Activated T-cell treated with anti-CD3 and anti-CD28 coated beads, Interleukin-2, amount 50 U/mL, for 4 hours (primary cell): ENCODE measurements at regions not wholly inside any gene's neighbourhood (a gene's known extent, or its start where the extent isn't known, plus 50 kb on each side); places are given as distances from the start of the nearest gene placed in this dataset.

ENCODE experiments used
- ATAC-seq, 2 donors: fragments of 200-7000 bp; cut with Tn5 transposase; one replicate each; pipeline ENCODE4 v1.10.0; 2021
- DNase-seq: peaks from one replicate; pipeline ENCODE4 v3.0.0-alpha.2; 2020
- H3K27me3 Mint-ChIP-seq: one replicate; pipeline ENCODE4 v1.8.0; 2021; ENCODE audit warnings: low read depth, mixed read lengths
- H3K36me3 Mint-ChIP-seq: one replicate; pipeline ENCODE4 v1.8.0; 2022; ENCODE audit warnings: mixed read lengths; ENCODE audit not compliant: insufficient read depth
- H3K4me1 Mint-ChIP-seq: one replicate; pipeline ENCODE4 v1.8.0; 2021; ENCODE audit warnings: low read depth, mixed read lengths
- H3K4me3 Mint-ChIP-seq: one replicate; pipeline ENCODE4 v1.8.0; 2021; ENCODE audit warnings: mild to moderate bottlenecking, moderate library complexity, mixed read lengths
- H3K9me3 Mint-ChIP-seq: one replicate; pipeline ENCODE4 v1.8.0; 2021; ENCODE audit warnings: mixed read lengths

DNA sequence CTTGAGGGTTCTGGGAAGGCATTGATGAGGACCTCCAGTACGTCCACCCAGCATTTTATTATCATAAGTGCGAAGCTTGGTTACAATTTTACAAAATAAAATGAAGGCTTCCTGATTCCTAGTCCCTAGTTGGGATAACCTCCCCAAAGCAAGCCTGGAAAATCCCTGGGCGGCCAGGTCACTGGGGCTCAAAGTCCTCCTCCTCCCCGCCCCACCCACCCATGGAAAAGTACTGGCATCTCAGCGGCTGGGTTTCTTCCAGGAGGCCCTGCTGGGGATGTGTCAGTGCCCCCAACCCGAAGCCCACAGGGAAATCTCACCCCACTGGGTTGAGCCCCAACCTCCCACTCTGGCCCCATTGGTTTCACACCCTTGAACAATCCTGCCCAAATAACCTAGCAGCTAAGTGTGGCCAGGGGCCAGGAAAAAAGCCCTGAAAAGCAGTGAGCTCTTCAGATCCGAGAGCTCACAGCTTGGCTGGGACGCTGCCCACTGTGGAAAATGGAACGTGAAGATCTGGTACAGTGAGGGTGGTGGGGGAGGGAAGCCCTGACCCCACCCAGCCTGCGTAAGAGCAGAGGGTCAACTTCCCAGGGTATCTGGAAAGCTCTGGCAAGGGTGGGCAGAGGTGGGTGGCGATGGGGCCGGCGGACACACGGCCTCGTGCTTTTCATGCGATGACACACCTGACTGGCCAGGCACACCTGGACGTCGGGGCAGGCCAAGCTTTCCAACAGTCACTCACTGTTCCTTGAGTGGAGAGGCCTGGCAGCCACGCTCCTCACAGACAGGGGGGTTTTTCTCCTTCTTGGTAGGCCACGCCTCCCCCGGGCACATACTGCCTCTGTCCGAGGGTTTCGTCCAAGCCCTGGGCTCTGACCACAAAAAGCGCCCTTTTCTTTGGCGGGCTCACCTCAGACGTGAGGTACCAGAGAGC lies 324.5 kb downstream of the SOX9 start:
- H3K27me3 Mint-ChIP-seq: no peaks in the 10 kb centered on the region
- ATAC-seq: no peak
- H3K9me3 Mint-ChIP-seq: no peaks in the 10 kb centered on the region
- DNase-seq: no peak
- no peaks in the 10 kb centered on the region for H3K4me1 Mint-ChIP-seq
- no peak overlapping the region for H3K4me3 Mint-ChIP-seq
- no peaks in the 10 kb centered on the region for H3K36me3 Mint-ChIP-seq

DNA sequence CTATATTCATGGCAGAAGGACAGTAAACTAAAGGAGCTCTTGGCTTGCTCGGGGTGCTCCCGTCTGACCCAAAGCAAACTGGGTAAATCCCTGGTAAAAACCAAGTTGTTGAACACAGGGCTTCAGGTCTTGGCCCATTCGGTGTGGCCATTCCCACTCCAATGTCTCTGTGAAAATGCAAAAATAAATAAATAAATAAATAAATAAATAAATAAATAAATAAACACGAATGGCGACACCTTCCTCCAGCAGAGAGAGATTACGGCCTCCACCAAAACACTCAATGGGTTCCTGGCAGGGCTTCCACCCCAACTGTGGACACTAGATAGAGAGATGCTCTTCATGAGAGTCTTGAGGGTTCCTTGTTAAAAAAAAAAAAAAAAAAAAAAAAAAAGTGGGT lies 325.3 kb downstream of the SOX9 start:
- Mint-ChIP-seq H3K9me3 (no peaks in the 10 kb centered on the region), H3K4me3 (no peak overlapping the region), H3K4me1 (no peaks in the 10 kb centered on the region), H3K36me3 (no peaks in the 10 kb centered on the region), H3K27me3 (no peaks in the 10 kb centered on the region)
- DNase-seq: no peak
- ATAC-seq: no peak

DNA sequence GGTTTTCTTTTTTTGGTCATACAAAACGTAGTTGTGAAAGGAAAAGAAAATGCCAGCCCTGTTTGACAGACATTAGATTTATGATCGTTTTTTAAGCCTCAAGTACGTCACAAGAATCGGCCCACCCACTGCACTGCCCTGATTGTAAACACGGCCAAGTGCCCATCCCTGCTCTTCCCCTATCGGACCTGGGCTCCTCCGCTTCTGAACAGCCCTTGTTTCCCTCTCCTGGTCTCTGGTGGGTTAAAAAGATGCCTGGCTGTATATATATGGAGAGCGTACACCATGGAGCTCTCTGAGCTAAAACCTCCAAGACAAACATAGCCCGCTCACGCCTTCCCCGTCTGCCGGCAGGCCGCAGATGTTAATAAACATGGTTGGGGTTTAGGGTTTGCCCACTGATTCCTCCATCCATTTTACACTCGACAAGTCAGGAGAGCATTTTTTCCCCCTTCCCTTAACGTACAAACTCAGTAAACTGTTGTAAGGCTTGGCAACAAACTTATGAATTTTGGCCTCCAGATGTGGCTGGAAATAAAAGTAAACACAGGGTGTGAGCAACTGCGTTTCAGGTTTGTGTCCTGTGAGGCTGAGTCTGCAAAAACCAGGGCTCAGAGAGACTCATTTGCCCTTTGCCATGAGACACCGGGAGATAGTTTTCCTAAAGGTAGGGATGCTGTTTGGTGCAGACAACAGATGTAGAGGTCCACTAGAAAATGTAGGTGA lies 325.9 kb downstream of the SOX9 start:
- no peaks in the 10 kb centered on the region for H3K27me3 Mint-ChIP-seq
- ATAC-seq (no peak), DNase-seq (no peak)
- H3K36me3 Mint-ChIP-seq: no peaks in the 10 kb centered on the region
- no peaks in the 10 kb centered on the region for H3K4me1 Mint-ChIP-seq
- H3K4me3 Mint-ChIP-seq: no peak overlapping the region
- no peaks in the 10 kb centered on the region for H3K9me3 Mint-ChIP-seq

DNA sequence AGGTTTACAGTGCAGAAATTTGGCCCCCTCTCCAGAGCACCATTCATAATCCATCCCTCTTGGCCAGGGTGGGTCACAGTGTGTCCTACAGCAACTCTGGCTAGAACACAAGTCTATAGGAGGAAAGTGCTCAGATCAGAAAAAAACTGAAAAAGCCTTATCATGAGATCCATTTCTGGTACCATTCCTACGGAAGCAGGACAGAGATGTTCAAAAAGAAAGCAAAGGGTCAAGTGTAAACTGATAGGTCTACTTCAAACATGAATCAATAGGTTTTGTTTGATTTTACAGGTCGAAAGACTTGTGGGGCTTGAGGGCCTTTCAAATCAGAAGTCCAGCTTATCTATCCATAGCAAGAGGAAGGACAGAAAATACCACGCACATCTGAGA lies 326.4 kb downstream of the SOX9 start:
- no peak for ATAC-seq
- no peak for DNase-seq
- Mint-ChIP-seq H3K9me3 (no peaks in the 10 kb centered on the region), H3K4me3 (no peak overlapping the region), H3K27me3 (no peaks in the 10 kb centered on the region), H3K36me3 (no peaks in the 10 kb centered on the region), H3K4me1 (no peaks in the 10 kb centered on the region)

DNA sequence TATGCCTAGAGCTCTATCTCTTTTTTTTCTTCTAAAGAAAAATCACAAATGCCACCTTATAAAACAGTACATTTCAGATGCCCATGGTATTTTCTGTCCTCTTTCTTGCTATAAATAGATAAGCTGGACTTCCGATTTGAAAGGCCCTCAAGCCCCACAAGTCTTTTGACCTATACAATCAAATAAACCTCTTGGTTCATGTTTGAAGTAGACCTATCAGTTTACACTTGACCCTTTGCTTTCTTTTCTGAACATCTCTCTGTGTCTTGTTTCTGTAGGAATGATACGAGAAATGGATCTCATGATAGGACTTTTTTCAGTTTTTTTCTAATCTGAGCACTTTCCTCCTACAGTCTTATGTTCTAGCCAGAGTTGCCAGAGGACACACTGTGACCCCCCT lies 327.2 kb downstream of the SOX9 start:
- Mint-ChIP-seq H3K27me3 (no peaks in the 10 kb centered on the region), H3K9me3 (no peaks in the 10 kb centered on the region), H3K4me3 (no peak overlapping the region), H3K36me3 (no peaks in the 10 kb centered on the region), H3K4me1 (no peaks in the 10 kb centered on the region)
- DNase-seq (no peak), ATAC-seq (no peak)

DNA sequence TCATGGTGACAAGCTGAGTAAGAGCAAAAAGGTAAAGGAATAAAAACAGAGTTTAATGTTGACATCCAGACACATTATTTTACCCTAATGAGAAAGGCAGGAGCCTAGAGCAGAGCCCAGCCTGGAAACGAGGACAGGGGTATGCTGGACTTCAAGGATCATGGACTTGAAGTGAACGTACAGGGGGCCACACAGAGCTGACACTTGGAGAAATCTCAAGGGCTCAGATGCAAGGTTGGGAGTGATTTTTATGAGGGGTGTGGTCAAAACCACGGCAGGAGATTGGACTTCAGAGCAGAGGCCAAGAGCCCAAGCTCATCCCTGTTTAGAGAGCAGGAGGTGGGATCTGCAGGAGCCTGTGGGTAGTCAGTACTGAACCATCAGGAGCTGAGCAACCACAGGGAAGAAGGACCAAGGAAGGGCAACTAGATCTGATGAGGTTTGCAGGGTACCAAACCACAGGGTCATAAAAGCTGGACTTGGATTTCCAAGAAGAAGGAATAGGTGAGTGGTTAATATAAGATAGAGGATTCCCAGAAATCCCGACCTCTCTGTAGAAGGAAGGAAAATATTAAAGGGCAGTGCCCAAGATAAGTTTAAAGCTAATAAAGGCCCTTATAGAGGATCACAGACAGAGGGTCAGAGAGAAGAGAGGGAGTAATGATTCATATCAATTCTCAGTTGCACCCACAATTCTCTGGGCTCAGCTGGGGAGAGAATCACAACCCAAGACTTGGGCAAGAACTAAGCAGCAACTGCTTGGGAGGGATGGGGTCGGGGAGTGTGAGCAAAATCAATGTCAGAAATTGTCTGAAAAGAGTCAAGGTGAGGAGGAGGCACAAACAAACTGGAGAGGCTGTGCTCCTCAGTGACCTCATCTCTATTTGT lies 331.7 kb downstream of the SOX9 start:
- ATAC-seq (no peak), DNase-seq (no peak)
- Mint-ChIP-seq H3K4me1 (no peaks in the 10 kb centered on the region), H3K4me3 (no peak overlapping the region), H3K9me3 (no peaks in the 10 kb centered on the region), H3K36me3 (no peaks in the 10 kb centered on the region), H3K27me3 (no peaks in the 10 kb centered on the region)

DNA sequence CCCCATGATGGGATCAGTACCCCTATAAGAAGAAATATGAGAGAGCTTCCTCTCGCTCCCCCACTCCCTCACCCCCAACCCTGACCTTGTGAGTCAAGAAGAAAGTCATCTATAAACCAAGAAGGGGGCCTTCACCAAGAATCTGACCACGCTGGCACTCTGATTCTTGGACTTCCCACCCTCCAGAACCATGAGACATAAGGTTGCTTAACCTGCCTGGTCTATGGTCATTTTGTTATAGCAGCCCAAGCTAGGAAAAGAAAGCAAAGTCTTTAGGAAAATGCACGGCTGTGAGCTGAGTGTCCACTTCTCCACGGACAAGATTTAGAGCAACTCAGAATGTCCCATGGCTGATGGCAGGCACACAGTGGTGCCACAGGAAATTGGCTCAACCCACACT lies 333.5 kb downstream of the SOX9 start:
- Mint-ChIP-seq H3K4me3 (no peak overlapping the region), H3K4me1 (no peaks in the 10 kb centered on the region), H3K27me3 (no peaks in the 10 kb centered on the region), H3K36me3 (no peaks in the 10 kb centered on the region), H3K9me3 (no peaks in the 10 kb centered on the region)
- ATAC-seq: no peak
- no peak for DNase-seq

DNA sequence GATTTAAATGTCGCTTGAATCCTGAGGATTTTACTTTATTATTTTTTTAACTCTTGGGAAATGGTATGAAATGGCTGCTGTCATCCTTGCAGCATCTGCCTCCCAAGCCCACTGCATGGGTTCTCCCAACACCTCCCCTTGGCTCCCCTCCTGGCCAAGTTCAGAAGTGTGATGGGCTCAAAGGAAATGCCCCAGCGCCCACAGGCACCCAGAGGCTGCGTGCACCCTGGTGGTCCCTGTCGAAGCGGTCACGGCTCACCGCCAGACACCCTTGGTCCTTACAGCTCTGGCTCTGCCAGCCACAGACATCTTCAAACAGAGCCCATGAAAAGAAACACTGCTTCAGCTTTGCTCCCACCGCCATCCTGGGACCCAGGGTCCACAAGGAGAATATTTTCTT lies 334.7 kb downstream of the SOX9 start:
- Mint-ChIP-seq H3K36me3 (no peaks in the 10 kb centered on the region), H3K27me3 (no peaks in the 10 kb centered on the region), H3K4me1 (no peaks in the 10 kb centered on the region), H3K9me3 (no peaks in the 10 kb centered on the region), H3K4me3 (no peak overlapping the region)
- no peak for ATAC-seq
- DNase-seq: no peak

DNA sequence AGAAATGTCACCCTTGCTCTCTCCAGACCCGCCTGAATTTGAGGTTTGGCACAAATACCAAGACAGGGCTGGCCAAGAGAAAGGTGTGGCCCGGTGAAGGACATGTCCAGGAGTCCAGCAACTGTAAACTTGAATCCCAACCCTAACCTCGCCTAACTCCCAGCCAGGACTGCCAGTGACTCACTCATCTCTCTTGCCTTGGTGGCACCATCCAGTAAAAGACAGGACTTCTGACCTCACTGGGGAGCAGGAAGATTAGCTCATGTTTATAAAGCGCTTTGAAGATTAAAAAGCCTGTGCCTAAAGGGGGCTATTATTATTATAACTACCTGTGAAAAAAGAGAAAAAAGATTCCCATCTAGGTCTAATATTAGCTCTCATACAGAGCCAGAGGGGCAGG lies 335.3 kb downstream of the SOX9 start:
- Mint-ChIP-seq H3K27me3 (no peaks in the 10 kb centered on the region), H3K36me3 (no peaks in the 10 kb centered on the region)
- ATAC-seq: no peak

DNA sequence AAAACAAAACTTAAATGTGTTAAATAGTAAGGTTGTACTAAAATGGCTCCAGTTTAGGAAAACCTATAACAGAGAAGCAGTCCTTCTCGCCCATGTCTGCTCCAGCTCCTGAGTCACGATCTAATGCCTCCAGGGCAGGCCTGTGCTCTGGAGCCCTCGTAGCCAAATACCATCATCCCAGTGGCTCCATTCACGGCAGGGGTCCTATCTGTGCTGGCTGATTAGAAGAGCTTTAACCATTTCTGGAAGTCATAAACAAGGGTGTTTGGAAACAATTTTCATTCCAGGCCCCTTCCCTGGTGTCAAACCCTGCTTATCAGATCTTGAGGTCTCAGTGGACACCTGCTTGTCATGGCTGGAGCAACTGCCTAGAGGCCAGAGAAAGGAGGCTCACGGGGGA lies 336.9 kb downstream of the SOX9 start:
- ATAC-seq: no peak
- no peaks in the 10 kb centered on the region for H3K4me1 Mint-ChIP-seq
- no peaks in the 10 kb centered on the region for H3K27me3 Mint-ChIP-seq
- no peaks in the 10 kb centered on the region for H3K9me3 Mint-ChIP-seq
- no peak for DNase-seq
- H3K36me3 Mint-ChIP-seq: no peaks in the 10 kb centered on the region
- no peak overlapping the region for H3K4me3 Mint-ChIP-seq

More for the DNA sequence above, 335.3 kb downstream of the SOX9 start:
- Mint-ChIP-seq H3K4me3 (no peak overlapping the region), H3K4me1 (no peaks in the 10 kb centered on the region), H3K9me3 (no peaks in the 10 kb centered on the region)
- no peak for DNase-seq

DNA sequence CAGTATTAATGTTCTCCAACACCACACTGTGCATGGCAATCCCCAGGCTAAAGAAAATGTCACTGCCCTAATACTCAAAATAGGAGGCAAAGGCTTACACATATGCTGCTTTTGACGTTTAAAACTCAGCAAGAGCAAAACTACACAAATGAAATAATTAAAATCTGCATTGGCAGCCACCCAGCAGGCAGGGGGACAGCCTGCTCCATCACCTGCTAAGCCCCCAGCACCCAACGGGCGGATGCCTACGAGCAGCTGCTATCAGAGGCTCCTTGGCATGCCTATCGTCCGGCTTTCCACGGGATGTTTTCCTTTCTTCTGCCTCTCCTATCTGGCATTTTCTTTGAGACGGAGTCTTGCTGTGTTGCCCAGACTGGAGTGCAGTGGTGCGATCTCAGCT lies 337.5 kb downstream of the SOX9 start:
- Mint-ChIP-seq H3K27me3 (no peaks in the 10 kb centered on the region), H3K9me3 (no peaks in the 10 kb centered on the region), H3K4me3 (no peak overlapping the region), H3K36me3 (no peaks in the 10 kb centered on the region), H3K4me1 (no peaks in the 10 kb centered on the region)
- DNase-seq: no peak
- ATAC-seq: no peak

DNA sequence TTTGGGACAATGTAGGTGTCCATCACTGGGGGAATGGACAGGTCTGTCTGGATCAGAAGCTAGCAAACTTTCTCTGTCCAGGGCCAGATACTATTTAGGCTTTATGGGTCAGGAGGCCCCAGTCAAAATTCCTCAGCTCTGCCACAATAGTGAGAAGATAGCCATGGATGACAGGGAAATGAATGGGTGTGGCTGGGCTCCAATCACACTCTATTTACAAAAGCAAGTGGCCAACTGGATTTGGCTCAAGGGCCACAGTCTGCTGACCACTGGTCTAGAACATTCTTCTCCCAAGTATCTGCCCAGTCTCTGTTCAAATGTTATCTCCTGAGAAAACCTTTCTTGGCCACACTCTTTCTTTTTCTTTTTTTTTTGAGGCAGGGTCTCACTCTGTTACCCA lies 339.9 kb downstream of the SOX9 start:
- Mint-ChIP-seq H3K9me3 (no peaks in the 10 kb centered on the region), H3K4me1 (no peaks in the 10 kb centered on the region), H3K4me3 (no peak overlapping the region), H3K27me3 (no peaks in the 10 kb centered on the region), H3K36me3 (no peaks in the 10 kb centered on the region)
- ATAC-seq: no peak
- no peak for DNase-seq

DNA sequence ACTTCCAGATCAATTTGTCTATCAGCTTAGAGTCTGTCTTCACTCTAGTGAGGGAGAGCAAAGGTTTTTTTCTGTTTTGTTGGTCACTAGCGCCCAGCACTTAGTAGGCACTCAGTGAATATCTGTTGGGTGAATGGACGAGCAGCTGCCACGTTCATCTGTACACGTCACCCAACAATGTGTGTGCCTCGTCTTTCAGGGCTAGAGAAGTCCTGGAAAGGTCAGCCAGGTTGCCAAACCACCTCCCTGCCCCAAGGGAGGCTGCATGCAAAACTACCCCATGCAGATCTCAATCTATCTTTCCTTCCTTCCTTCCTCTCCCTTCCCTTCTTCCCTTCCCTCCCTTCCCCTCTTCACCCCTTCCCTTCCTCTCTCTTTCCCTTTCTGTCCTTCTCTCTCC lies 340.9 kb downstream of the SOX9 start:
- DNase-seq (no peak), ATAC-seq (no peak)
- no peak overlapping the region for H3K4me3 Mint-ChIP-seq
- H3K9me3 Mint-ChIP-seq: no peaks in the 10 kb centered on the region
- H3K4me1 Mint-ChIP-seq: no peaks in the 10 kb centered on the region
- H3K36me3 Mint-ChIP-seq: no peaks in the 10 kb centered on the region
- no peaks in the 10 kb centered on the region for H3K27me3 Mint-ChIP-seq

DNA sequence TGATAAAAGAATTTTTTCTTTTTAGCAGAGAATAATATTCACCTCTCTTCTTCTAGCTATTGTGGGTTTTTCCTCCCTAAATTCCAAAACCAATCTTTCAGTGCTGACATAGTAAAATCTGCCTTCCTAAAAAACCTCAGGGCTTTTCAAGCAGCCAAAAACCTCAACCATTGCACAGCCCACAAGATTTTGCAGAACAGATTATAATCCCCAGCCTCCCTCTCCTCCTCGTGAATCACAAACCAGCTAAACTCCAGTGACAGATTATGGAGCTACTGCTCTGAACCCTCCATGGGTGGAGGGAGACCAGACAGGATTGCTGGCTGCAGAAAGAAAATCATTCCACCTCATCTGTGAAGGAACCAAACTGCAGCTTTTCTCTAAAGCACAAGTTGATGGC lies 341.6 kb downstream of the SOX9 start:
- DNase-seq (no peak), ATAC-seq (no peak)
- Mint-ChIP-seq H3K36me3 (no peaks in the 10 kb centered on the region), H3K9me3 (no peaks in the 10 kb centered on the region), H3K27me3 (no peaks in the 10 kb centered on the region), H3K4me1 (no peaks in the 10 kb centered on the region), H3K4me3 (no peak overlapping the region)
